ENCODE measurements at regions not wholly inside any gene's neighbourhood (a gene's known extent, or its start where the extent isn't known, plus 50 kb on each side); places are given as distances from the start of the nearest gene placed in this dataset.
"Not testable (repeated sequence)": the region's sequence is repeated elsewhere in the genome, so short reads cannot be mapped to it uniquely, and the experiment has no call there.

DNA sequence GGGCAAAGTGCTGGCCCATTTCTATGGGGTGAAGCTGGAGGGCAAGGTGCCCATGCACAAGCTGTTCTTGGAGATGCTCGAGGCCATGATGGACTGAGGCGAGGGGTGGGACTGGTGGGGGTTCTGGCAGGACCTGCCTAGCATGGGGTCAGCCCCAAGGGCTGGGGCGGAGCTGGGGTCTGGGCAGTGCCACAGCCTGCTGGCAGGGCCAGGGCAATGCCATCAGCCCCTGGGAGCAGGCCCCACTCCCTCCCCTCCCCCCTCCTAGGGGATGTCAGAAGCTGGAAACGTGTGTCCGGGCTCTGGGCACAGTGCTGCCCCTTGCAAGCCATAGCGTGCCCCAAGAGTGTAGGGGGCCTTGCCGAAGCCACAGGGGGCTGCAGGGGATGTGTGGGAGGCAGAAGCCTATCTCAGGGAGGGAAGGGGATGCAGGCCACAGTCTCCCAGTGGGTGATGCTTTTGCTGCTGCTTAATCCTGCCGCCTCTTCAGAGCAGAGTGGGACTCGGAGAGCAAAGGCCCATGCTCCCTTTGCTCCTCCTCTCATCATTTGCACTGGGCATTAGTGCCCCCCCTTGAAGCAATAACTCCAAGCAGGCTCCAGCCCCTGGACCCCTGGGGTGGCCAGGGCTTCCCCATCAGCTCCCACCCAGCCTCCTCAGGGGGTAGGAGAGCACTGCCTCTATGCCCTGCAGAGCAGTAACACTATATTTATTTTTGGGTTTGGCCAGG is 85.2 kb downstream of the MRPL57 start:
- not testable (repeated sequence) for DNase-seq (ENCODE audit: low spot score)

GRCh38 chr13:21263909-21264308 is 87.5 kb downstream of the MRPL57 start:
- DNase-seq (ENCODE audit: low spot score) = not testable (repeated sequence)

DNA sequence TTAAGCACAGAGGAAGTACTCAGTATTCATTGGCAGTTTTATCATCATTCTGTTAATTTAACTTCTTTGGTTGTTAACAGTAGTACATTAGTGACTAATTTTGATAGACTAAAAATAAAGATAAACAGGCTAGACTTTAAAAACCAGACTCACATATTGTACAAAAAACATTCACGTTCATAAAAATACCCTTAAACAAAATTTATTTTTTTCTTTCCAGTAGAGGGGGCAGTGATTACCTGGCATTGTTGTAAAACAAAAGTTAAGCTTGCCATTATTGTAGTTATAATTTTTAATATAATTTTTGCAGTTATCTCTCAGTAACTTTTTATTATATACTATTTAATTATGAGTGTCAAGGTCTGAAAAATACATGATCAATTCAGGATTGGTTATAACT is 92.0 kb downstream of the MRPL57 start:
- DNase-seq (ENCODE audit: low spot score) = not testable (repeated sequence)

- not testable (repeated sequence) for DNase-seq (ENCODE audit: low spot score)
Observed at GRCh38 chr13:21272439-21272838, 96.0 kb downstream of the MRPL57 start.

GRCh38 chr13:21274457-21274856 is 98.0 kb downstream of the MRPL57 start:
- DNase-seq (ENCODE audit: low spot score) = not testable (repeated sequence)

GRCh38 chr13:21282065-21282464 is 105.6 kb downstream of the MRPL57 start:
- no peak for DNase-seq (ENCODE audit: low spot score)

GRCh38 chr13:21287331-21287907 is 111.0 kb downstream of the MRPL57 start:
- DNase-seq (ENCODE audit: low spot score) = no peak

DNA sequence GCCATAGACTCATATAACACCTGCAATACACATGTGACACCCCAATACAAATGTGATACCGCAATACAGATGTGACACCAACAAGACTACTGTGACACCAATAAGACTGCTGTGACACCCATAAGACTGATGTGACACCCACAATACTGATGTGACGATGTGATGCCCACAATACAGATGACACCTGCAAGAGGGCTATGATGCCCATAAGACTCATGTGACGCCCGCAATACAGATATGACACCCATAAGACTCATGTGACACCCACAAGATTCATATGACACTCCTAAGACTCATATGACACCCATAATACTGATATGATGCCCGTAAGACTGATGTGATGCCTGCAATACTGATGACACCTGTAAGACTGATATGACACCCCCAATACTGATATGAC is 113.0 kb downstream of the MRPL57 start:
- DNase-seq (ENCODE audit: low spot score) = no peak

DNA sequence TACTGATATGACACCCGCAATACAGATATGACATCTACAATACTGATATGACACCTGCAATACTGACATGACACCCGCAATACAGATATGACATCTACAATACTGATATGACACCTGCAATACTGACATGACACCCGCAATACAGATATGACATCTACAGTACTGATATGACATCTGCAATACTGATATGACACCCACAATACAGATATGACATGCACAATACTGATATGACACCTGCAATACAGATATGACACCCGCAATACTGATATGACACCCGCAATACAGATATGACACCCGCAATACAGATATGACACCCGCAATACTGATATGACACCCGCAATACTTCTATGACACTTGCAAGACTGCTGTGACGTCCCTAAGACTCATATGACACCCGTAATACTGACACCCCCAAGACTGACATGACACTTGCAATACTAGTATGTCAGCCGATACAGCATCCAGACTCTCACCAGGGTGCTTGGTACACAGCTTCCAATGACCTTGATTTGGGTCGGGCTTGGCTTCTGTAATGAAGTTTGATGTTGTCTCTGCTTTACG is 114.1 kb downstream of the MRPL57 start:
- not testable (repeated sequence) for DNase-seq (ENCODE audit: low spot score)

- DNase-seq (ENCODE audit: low spot score) = no peak
Observed at GRCh38 chr13:21291840-21292239, 115.4 kb downstream of the MRPL57 start.

DNA sequence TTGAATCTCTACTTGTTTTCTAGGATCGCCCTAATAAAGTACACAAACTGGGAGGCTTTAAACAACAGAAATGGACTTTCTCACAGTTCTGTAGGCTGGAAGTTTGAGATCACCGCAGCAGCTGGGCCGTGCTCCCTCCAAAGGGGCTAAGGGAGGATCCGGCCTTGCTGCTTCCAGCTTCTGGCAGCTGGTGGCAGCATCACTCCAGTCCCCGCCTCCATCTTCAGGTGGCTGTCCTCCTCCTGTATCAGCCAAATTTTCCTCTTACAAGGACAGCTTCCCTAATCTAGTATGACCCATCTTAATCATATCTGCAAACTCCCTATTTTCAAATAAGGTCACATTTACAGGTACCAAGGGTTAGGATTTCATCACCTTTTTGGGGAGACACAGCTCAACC is 120.5 kb downstream of the MRPL57 start:
- peak; percentile 33 for DNase-seq (ENCODE audit: low spot score)

DNA sequence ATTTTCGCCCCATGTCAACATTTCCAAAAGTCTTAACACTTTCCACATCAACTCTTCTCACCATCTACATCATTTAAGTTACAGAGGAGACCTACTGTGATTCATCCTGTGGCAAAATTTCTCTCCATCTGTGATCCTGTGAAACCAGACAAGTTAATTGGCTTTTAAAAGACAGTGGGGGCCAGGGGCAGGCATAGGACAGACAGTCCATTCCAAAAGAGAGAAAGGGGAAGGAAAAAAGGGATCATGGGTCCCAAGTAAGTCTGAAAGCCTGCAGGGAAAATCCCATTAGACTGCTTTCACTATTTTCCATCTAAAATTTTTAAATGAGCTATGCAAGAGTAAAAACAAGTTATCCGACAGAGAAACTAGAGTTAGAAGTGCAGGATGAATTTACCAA is 121.0 kb downstream of the MRPL57 start:
- DNase-seq (ENCODE audit: low spot score) = no peak

DNA sequence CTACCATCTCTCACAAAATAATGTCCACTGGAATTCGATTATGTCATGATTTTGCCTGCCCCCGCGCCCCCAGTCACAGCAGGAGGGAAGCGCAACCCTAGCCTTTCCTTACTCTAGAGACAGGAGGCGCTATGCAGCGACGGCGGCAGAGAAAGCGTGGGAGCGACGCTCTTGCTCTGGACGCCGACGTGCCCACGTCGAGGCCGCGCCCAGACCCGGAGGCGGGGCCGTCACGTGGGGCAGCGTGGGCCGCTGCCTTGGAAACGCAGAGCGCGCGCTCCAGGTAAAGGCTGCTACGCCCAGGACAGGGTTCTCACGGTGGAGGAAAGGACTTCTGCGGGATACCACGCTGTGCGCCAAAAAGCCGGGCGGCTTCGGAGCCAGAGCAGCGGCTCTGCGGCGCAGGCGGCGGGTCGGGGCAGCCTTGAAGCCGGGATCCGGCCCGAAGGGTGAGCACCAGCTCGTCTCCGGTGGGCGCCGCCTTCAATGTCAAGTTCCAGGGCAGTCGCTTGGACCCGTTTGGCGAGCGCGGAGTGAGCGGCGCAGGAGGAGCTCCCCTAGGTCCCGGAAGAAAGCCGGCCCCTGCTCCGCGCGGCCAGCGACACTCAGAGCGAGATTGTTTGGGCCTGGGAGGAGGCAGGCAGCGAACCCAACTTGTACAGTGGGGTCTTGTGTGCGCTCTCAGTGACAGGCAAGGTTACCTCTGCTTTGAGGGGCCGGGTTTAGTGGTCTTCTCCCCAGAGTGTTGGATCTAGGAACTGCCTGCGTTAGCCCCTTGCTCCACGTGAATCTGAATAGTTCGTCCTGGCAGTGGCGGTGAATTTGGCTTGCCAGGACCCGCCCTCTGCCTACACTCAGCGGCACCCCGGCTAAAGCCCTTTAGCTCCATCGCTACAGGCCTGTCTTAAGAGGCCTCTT is 121.7 kb downstream of the MRPL57 start:
- peak; percentile 87 for DNase-seq (ENCODE audit: low spot score)

DNA sequence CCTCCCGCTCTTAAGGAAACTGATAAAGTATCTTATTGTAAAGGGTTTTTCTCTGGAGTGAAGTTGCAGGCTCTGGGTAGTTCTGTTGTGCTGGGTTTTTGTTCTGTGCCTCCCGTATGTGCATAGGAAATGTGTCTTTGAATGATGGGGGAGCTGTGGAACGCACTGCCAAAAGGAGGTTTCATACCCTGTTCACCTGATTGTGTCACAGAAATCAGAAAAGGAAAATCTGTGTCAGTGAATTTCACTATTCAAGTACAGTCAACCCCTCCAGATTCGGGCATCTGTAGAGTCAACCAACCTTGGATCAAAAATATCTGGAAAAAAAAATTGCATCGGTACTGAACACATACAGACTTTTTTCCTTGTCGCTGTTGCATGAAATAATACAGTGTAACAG is 127.8 kb downstream of the MRPL57 start:
- DNase-seq (ENCODE audit: low spot score) = no peak

DNA sequence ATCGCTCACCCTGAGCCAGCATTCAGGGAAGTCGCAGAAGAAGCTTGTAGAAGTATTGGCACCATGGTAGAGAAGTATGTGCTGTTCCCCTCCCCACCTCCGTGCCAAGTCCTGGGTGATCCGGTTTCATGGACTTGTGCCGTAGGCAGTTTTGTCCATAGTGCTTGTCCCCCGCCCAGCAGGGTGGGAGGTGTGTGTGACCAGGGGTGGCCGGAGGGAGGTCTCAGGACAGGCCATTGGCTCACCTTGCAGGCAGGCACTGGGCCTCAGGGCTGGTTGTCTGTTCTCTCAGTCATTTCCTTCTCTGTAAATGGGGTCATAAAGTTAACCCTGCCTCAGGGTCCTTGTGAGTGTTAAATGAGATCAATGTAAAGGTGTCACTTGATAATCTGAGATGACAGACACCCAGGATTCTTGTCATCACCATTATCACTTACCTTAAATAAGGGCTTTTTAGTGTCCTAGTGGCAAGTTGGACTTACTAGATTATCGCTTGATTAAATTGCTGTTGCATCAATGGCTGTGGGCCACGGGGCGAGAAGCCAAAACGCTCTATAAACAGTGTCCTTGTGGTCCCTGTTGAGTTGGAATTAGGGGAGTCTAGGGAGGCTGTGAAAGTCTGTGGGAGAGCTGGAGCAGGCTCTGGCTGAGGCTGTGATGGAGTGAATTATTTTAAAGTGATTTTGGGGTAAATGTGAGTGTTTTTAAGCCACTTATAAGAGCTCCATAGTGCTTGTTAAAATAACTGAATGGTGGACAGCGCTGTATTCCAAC is 130.0 kb downstream of the MRPL57 start:
- DNase-seq (ENCODE audit: low spot score) = not testable (repeated sequence)

GRCh38 chr13:21307158-21307557 is 130.7 kb downstream of the MRPL57 start:
- not testable (repeated sequence) for DNase-seq (ENCODE audit: low spot score)

DNA sequence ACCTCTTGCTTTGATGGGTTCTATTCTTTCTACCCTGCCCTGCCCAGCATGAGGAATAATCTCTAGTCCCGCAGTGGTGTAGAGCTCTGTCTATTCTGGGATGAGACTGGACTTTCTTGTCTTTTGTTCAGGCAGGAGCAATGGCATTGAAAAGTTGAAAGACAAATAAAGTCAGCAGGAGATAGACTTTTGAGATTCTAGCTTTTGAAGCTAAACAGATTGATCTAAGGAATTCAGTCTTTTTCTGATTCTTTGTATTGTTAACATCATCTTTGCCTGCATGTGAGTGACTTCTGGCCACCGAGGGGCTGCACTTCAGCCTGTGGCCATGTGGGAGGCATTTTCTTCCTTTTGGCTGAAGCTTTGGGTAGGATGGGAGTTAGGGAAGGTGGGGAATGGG is 132.4 kb downstream of the MRPL57 start:
- DNase-seq (ENCODE audit: low spot score) = no peak

- no peak for DNase-seq (ENCODE audit: low spot score)
Observed at GRCh38 chr13:21309542-21310172, 133.2 kb downstream of the MRPL57 start.

GRCh38 chr13:21310220-21310619 is 133.8 kb downstream of the MRPL57 start:
- DNase-seq (ENCODE audit: low spot score) = no peak

DNA sequence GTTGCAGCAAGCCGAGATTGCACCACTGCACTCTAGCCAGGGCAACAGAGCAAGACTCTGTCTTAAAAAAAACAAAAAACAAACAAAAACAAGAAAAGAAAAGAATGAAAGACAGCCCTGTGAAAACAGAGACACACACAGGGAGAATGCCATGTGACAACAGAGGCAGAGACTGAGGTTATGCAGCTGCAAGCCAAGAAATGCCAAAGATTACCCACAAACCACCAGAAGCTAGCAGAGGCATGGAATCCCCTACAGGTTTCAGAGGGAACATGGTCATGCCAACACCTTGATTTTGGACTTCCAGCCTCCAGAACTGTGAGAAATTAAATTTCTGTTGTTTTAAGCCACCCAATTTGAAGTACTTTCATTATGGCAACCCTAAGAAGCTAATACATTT is 138.5 kb downstream of the MRPL57 start:
- not testable (repeated sequence) for DNase-seq (ENCODE audit: low spot score)

- DNase-seq (ENCODE audit: low spot score) = no peak
Observed at GRCh38 chr13:21316376-21316775, 139.9 kb downstream of the MRPL57 start.
